Stimulated activated CD4-positive, alpha-beta T cell treated with anti-CD3 and anti-CD28 coated beads, Interleukin-4, amount 100 ng/mL, for 48 hours (primary cell): ENCODE measurements at regions not wholly inside any gene's neighbourhood (a gene's known extent, or its start where the extent isn't known, plus 50 kb on each side); places are given as distances from the start of the nearest gene placed in this dataset.
A peak's percentile ranks its signal among the peaks of the same experiment; 100 is the strongest.

Source experiments
- DNase-seq, 2 donors: peaks; one replicate each; pipeline ENCODE4 v3.0.0-alpha.2; 2020; ENCODE audit warnings: low read depth in 2 of 2

DNA sequence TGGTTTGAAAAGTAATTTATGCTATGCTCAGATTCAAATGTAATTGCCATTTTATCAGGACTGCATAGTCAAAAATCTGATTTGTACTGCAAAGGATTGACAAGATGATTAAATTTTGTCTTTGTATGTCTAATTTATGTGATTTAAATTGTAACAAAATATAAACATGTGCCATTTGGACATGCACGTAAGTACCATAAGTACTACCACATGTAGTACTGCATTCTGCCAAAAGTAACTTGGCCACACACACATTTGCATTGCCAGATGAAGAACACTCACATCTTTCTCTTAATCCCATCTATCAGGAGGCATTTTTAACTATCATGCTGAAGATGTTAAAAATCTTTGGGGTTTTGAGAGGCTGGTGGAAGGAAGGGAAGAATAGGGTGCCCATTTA, 133.3 kb downstream of the KLF12 start:
- no peak for DNase-seq

DNA sequence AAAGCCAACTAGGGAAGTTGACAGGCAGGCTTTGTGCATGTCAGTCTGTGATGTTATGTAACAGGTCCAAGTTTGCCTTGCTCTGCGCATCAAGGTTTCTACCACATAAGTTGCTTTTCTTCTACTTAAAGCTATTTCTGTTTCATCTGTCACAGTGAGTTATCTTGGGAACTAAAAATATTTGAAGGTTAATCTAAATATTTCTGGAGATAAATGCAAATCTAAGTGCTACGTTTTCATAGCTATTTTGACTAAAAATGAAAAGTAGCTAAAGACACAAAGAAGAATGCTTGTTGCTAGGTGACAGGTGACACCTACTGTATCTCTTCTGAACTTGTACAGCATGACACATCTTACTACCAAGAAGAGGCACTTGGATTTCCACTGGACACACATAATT, 135.6 kb downstream of the KLF12 start:
- no peak for DNase-seq

DNA sequence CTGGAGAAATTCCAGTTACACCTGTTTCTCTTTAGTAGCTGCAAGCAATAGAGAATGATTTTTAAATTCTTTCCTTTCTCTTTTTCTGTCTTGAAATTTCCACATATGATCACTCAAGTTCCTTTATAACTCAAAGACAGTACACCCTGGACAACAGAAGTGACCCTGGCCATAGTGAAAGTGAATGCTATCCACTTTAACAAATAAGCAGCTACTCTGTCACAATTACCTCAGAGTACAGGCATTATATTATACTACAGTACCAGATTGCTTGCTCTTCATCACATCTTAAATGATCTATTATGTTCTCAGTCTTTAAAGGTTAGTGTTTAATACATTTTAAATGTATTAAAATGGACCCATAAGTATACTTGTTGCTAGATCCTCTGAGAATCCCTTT, 136.2 kb downstream of the KLF12 start:
- DNase-seq, result no peak

DNA sequence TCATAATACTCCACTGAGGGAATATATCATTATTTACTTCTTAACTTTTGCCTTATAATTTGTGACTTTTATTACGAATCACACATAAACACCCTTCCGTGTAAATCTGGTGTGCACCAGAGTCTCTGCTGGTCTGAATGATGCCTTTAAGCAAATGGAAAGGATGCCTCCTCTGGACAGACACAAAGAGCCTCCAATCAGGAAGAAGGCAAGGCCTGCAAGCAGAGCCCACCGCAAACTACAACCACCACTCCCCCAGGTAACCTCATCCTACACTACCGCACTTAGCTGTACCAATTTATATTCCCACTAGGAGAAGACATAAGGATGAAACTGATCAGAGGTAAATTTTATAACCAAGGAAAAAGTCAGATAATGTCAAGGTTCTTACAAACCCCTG, 137.6 kb downstream of the KLF12 start:
- DNase-seq, result no peak

DNA sequence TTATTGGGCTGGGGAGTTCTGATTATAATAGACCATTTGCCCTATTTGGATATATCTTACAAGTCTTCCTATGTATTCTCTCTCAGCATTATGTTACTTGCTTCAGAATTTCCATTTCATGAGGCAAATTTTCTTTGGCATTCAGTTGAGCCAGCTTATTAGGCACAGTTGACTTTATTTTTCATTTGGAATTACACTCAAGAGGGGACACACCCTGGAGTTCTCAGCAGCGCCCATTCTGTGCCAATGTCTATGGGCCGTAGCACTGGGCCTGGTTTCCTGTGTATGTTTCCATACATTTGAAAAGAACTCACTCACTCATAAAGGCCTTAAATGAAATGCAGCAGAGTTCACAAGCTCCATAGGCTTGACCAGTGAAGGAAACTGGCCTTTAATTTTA, 138.5 kb downstream of the KLF12 start:
- DNase-seq, result no peak

DNA sequence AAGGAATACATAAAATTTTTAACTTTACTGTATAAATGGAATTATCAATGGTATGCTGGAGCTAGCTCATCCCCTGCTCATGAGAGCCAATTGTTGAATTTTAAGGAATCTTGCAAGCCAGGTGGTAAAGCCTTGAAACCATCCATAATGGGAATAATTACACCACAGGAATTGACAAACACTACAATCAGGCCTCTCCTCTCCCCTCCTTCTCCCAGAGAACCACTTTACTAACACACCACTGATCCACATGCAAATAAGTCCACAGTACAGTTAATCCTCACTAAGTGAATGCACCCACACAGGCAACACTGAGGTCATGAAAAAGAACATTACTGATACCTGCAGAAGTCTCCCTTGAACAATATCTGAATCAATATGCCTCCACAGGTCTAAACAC, 140.5 kb downstream of the KLF12 start:
- no peak for DNase-seq

DNA sequence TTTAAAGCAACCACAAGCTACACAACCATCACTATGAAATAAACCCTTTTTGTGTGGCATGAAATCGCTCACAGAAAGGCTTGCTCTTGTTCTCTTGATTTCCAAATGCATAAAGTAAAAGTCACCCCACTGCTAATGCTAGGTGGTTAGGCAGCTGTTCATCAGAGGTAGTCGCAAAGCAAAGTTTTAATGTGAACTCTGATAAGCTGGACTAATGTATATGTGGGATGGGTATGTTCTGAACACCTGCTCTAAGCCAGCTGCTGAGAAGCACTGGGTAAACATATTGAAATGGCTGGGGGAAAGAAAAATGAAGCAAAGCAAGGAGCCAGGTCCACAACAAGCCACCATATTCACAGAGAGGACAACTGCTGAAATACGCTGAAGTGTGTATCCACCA, 142.3 kb downstream of the KLF12 start:
- no peak for DNase-seq

DNA sequence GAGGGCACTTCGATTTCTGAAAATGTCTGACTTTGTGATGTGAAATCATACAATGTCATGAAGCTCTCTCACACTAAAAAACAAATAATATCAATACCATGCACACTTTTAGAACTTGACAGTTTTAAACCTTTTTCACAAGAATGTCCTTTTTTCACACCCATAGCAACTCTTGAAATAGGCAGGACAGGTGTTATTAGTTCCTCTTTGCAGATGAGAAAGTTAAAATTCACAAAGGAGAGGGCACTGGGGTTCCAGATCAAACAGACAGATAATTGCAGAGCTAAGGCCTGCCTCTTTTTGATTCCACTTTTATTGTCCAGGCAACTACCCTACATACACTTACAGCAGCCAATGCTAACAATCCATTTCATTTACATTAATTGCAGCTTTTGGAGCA, 142.8 kb downstream of the KLF12 start:
- no peak for DNase-seq

DNA sequence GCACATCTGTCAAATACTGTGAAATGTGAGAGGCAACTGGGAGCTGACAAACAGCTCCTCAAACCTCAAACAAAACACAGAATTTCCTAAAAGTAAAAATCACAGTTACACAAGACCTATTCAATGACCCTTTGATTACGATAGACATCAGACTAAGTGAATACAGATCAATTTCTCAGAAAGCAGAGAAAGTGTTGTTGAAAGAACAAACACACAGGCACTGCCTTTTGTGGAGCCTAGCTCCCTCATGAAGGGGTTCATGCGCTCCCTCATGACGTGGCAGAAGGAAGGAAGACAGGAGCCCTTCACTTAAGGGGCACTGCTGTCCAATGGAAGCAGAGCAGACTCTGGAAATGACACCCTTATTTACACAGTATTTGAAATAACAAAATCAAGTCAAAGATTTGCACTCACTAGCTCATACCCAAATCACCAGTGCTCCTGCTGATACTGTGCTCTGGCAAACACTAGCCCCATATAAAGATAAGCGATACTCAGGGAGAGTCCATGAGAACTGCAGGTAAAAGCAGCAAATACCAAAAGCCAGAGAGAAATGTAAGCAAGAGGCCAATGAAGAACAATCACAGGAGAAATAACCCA, 144.9 kb downstream of the KLF12 start:
- no peak for DNase-seq

DNA sequence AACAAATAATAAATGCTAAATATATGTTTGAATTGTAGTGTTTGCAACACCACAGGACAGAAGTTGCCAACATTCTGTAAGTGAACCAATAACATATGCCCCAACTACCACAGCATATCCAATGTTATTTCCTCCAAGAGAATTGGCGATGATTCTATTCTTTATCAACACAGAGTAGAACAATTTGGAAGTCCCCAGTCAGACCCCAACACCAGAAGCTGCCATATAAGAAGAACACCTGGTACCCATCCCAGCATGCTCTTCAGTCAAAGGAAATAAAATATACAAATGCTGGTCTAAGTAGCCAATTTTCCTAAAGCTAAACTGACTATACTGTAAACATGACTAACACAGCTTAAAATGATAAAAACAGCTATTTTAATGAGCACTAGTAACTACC, 145.7 kb downstream of the KLF12 start:
- DNase-seq, result no peak

DNA sequence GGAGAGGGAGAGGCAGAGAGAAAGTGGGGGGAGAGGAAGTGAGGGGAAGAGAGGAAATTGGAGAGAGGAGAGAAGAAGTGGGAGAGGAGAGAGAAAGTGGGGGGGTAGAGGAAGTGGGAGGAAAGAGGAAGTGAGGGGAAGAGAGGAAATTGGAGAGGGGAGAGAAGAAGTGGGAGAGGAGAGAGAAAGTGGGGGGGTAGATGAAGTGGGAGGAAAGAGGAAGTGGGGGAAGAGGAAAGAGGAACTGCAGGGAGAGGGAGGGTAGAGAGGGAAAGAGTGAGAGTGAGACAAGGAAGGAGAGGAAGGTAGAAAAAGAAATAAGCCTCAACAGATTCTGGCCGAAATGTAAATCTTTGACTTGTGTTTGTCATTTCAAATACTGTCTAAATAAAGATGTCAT, 146.6 kb downstream of the KLF12 start:
- DNase-seq, result no peak

DNA sequence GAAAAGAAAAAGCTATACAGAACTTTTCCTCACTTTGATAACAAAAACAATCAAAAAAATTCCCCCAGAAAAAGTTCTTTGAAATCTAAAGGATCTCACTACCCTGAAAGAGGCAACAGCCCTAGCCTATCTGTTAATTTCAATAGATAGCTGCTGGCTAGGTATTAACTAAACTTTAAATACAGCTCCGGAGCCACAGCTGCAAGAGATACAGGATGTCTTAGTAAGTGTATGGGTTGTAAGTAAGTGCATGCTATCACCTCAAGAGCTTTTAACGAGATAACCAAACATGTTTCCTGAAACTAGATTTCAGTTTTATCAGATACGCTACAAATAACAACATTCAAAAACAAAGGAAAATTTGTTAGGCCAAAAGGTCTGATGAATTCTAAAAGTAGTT, 148.4 kb downstream of the KLF12 start:
- no peak for DNase-seq

DNA sequence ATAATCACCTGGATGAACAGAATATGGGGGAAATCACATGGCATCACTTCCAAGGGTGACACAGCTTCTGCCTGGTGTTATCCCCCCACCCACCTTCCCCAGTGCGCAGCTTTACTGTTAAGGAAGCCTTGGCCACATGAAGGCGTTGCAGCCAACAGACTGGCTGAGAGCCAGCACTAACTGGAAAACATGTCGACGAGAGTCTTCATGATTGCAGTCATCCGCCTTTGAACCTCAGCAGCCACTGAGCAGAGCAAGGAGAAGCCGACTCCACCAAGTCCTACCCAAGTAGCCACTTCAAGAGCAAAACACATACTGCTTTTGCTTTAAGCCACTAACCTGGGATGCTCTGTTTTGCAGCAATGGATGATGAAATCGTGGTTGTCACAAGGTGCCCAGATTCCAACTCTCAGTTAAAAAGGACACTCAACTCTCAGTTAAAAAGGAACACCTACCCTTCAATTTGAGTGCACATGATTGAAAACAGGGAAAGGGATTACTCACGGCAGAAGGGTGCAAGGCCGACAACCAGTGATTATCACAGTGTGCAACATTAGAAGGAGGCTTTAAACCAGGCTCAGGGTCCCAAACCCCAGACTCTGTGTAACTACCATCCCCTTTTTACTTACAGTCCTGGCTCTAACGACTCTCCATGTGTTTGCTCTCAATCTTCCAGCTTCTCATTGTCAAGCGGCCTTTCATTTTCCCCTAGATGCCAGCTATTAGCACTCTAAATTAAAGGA, 149.1 kb downstream of the KLF12 start:
- peak; percentile 50 to 66 for DNase-seq

DNA sequence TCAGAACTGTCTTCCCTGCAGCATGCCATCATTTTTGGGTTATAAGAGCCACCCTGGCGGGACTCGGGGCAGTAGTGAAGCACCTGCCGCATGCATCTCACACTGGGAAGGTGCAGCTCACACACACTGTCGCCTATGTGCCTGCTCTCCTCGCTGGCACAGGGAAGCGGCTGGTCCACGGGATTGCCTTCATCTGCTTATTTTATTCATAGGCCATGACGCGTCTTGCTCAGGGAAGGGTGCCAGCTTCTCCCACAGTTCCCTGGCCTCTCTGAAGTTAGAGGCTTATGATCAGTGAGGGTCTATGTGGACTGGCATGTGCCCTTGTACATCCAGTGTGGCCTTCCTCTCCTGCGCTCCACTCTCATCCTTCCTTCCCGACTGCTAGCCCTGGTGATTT, 150.0 kb downstream of the KLF12 start:
- DNase-seq, result no peak

DNA sequence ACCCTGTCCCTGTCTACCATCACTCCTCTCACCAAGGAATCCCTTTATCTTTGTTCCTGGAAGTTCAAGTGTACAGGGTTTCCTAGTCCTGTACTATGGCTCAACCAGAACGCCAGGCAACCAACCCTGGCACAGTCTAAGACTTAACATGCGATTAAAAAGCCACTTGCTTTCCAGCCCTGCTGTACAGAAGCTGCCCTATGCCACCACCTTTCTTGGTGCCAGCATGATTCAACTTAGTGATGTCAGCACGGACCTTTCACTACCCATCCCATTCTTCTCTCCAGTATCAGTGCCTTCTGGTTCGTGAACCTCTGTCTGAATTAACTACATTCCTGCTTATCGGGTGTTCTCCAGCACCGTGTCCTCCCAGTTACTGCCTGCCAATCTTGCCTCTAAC, 151.1 kb downstream of the KLF12 start:
- no peak for DNase-seq

DNA sequence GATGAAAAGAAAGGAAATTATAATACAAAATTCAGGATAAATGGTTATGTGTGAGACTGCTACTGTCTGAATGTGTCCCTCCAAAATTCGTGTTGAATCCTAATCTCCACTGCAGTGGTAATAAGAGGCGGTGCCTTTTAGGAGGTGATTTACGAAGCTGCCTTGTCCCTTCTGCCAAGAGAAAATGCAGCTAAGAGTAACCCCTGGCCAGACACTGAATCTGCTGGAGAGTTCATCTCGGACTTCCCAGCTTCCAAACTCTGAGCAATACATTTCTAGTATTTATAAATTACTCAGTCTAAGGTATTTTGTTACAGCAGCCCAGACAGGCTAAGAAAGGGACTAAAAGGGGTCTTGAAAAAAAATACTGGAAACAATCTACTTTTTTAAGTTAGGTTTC, 152.6 kb downstream of the KLF12 start:
- DNase-seq, result no peak

DNA sequence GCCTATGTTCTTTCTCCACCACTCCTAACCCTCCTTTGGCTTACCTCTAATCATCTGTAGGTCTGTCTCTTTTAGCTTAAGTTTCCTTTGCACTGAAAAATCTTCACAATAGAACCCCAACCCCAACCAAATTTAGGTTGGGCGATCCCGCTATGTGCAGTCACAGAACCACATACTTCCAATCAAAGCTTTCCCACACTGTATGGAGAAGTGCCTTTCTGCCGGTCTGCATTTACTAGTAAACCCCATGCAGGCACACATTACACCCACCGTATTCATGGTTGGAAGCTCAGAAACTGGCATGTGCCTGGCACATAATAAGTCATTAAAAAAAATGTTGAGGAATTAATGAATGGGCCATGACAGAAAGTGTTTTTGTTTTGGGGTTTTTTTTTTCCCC, 158.4 kb downstream of the KLF12 start:
- no peak for DNase-seq

DNA sequence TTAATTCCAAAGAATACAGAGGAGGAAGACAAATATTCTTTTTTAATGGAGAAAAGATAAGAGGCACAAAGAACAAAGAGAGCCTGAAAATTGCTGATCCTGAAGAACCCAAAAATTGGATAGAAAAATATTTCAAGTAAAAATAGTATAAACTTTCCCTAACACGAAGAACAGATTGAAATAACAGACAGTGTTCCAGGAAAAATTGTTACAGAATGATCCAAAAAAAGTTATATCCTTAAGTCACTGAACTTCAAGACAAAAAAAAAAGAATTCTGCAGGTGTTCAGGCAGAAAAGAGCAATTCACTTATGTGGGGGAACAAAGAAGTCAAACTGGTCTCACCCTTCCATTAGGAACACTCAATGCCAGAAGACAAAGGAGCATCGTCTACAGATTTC, 160.2 kb downstream of the KLF12 start:
- no peak for DNase-seq

DNA sequence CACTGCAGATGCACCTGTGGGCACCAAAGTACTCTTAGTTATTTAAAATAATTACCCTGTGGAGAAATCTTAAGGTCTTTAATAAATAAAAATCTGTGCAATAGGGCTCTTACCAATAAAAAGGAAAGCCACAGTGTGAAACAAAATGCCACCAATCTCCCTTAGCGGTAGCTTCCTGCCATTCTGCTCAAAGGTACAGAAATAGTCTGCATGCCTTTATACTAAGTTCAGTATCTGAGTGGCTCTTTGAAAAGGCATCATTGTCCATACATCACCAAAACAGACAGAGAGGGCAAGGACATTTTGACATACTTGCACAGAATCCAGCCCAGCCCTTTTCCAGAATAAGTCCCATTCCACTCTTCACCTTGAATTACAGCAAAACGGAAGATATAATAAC, 161.0 kb downstream of the KLF12 start:
- DNase-seq, result no peak

DNA sequence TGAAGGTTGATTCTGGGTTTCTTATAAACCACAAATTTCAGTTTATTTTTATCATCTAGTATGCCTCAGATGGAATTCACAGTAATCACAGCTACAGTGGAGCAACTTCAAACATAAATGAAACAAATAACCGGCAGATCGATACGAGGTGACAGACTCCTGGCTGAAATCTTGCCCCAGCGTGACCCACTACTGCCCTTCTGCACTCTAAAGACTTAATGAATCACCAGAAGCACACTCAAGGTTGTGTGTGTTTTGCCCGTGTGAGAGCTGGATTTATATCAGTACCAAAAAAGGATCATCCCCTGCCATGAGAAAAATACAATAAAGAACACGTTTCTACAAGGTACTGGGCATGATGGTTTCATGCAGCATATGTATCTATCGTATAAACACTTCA, 161.7 kb downstream of the KLF12 start:
- DNase-seq, result no peak

DNA sequence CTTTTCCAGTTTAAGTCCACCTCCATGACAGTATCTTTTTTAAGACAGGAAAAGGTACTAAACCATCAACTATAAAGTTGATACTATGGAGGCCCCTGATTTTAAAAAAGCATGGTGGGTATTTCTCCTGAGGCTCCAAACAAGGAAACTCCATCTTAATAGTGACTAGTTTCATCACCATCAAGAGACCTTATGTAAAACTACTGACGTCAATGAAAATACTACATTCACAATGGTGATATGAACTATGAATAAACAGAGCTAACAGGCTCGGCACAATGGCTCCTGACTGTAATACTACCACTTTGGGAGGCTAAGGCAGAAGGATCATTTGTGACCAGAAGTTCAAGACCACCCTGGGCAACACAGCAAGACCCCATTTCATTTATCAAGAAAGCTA, 162.7 kb downstream of the KLF12 start:
- DNase-seq, result no peak

DNA sequence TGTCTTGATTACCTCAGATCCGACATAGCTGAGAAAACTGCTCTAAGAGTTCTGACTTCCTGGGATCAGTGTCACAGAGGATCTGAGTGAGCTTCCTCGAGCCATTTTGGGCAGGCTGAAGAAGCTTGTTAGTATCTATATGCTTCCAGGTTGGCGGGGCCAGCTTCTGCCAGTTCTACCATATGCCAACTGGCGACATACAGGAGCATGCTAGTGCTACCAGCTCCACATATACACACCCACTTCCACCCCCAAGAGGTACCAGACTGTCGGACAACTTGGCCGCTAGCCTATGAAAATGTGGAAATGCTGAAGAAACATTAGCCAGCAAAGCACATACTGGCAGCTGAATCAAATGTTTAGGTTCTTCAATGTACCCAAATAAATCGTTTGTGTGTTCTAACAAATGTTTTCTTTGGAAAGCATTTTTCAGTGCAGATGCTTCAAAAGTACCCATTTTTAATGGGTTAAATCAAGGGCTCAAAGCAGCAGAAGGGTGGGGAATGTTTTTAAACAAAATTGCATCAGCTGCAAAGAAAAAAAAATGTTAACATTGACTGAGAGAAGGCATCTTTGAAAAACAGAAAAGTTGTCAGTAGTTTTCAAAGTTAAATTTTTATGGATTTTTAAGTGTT, 163.7 kb downstream of the KLF12 start:
- DNase-seq, result no peak

DNA sequence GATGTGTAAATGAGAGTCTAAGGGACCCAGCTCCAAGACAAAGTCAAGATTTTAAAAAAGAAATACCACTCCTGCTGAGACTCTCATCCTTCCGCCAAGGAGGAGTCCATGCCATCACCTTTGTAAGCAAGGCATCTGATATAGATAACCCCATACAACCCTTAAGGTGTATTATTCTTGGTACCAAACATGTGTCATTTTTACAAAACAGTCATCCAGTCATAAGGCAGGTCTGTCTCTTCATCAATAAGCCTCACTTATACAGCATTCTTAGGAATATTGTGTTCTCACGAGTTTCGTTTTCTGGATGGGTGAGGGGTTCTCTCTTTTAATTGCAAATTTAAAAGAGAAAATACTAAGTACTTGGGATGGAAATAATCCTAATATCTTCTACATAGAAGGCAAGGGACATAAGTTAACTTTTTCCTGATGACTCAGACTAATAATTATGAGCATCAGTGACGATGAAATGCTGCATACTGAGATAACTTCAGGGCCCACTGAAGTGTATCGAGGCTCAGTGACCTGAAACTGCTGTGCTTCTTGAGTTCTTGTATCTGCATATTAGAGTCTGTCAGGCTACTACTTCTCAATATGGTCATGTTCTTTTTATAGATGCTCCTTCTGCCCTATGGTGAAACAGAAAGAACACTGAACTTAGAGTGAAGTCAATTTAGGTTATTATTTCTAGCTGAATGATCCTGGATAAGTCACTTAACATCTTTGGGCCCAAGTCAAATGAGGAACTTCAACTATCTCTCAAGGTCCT, 166.6 kb downstream of the KLF12 start:
- DNase-seq, result no peak
